Glutamatergic neuron (in vitro differentiated cells): ENCODE measurements at regions not wholly inside any gene's neighbourhood (a gene's known extent, or its start where the extent isn't known, plus 50 kb on each side); places are given as distances from the start of the nearest gene placed in this dataset.

Experiments used
- DNase-seq: peaks from one replicate; pipeline ENCODE4 v3.0.0; 2022
- H3K27ac Mint-ChIP-seq: one replicate; pipeline ENCODE4 v1.8.0; 2020; ENCODE audit warnings: mild to moderate bottlenecking, mixed read lengths, inconsistent platforms; ENCODE audit not compliant: unreplicated experiment
- H3K27me3 Mint-ChIP-seq: one replicate; pipeline ENCODE4 v1.8.0; 2020; ENCODE audit warnings: mild to moderate bottlenecking, moderate library complexity, mixed read lengths, inconsistent platforms; ENCODE audit not compliant: unreplicated experiment
- H3K36me3 Mint-ChIP-seq: one replicate; pipeline ENCODE4 v1.8.0; 2020; ENCODE audit warnings: mild to moderate bottlenecking, mixed read lengths, inconsistent platforms; ENCODE audit not compliant: unreplicated experiment
- H3K4me1 Mint-ChIP-seq: one replicate; pipeline ENCODE4 v1.8.0; 2020; ENCODE audit warnings: mild to moderate bottlenecking, low read depth, mixed read lengths, inconsistent platforms; ENCODE audit not compliant: unreplicated experiment
- H3K4me3 Mint-ChIP-seq: one replicate; pipeline ENCODE4 v1.8.0; 2020; ENCODE audit warnings: mild to moderate bottlenecking, mixed read lengths, inconsistent platforms; ENCODE audit not compliant: unreplicated experiment
- H3K9me3 Mint-ChIP-seq: one replicate; pipeline ENCODE4 v1.8.0; 2020; ENCODE audit warnings: mild to moderate bottlenecking, moderate library complexity, mixed read lengths, inconsistent platforms; ENCODE audit not compliant: unreplicated experiment
- TF ChIP-seq, protein P1 (sequence below): fragments of 200-600 bp; sonication (generic); IDR thresholded peaks from one replicate; pipeline ENCODE4 v1.5.0; 2021; ENCODE audit not compliant: partially characterized antibody, unreplicated experiment

DNA sequence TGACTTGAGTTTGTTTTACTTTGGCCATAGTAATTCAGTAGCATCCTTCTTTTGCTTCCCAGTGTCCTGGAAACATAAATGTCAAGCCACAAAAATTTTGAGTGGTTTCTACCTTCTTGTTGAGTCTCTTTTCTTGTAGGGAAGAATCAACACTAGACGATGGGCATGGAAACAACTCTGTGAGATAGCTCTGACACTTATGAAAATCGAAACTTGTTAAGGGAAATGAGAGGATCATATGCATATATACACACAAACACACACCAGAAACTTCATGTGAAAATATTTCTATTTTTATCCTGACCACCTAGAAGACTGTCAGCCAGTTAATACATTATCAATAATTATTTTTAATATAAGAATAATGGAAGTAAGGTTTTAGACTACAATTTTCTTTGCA lies 1247.3 kb upstream of the FLRT2 start:
- no peak overlapping the region for H3K4me3 Mint-ChIP-seq
- TF ChIP-seq, protein P1, sequence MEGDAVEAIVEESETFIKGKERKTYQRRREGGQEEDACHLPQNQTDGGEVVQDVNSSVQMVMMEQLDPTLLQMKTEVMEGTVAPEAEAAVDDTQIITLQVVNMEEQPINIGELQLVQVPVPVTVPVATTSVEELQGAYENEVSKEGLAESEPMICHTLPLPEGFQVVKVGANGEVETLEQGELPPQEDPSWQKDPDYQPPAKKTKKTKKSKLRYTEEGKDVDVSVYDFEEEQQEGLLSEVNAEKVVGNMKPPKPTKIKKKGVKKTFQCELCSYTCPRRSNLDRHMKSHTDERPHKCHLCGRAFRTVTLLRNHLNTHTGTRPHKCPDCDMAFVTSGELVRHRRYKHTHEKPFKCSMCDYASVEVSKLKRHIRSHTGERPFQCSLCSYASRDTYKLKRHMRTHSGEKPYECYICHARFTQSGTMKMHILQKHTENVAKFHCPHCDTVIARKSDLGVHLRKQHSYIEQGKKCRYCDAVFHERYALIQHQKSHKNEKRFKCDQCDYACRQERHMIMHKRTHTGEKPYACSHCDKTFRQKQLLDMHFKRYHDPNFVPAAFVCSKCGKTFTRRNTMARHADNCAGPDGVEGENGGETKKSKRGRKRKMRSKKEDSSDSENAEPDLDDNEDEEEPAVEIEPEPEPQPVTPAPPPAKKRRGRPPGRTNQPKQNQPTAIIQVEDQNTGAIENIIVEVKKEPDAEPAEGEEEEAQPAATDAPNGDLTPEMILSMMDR, result no peak
- H3K27me3 Mint-ChIP-seq, result no peaks in the 10 kb centered on the region
- H3K9me3 Mint-ChIP-seq, result no peaks in the 10 kb centered on the region
- no peaks in the 10 kb centered on the region for H3K36me3 Mint-ChIP-seq
- no peak for DNase-seq
- no peaks in the 10 kb centered on the region for H3K4me1 Mint-ChIP-seq
- no peak overlapping the region for H3K27ac Mint-ChIP-seq

GRCh38 chr14:84288781-84289180 lies 1241.2 kb upstream of the FLRT2 start:
- TF ChIP-seq, protein P1, result peak; percentile 39
- Mint-ChIP-seq H3K9me3 (no peaks in the 10 kb centered on the region), H3K4me3 (no peak overlapping the region), H3K27ac (no peak overlapping the region), H3K36me3 (no peaks in the 10 kb centered on the region), H3K4me1 (no peaks in the 10 kb centered on the region), H3K27me3 (no peaks in the 10 kb centered on the region)
- DNase-seq, result no peak

DNA sequence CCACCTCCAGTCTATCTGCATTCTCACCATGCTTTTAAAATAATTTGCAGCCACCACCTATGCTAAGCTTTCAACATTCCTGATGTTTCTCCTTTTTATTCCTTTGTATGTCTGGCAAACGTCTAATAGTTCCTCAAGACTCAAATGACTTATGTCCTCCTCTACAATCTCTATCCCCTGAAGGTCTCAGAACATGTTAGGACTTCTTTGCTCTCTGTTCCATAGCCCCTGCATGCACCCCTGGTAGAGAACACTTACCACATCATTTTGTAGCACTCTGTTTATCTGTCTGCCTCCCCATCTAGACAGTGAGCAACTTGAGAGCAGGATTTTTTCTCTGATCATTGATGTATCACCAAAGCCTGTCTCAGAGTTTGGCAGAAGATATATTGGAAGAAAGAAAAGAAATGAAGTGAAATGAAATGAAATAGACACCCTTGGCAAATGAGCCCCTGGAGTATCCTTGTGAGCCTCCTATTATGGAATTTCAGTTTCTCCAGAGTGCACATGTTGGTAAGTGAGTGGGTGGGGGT lies 1231.2 kb upstream of the FLRT2 start:
- H3K27ac Mint-ChIP-seq, result no peak overlapping the region
- H3K4me3 Mint-ChIP-seq, result no peak overlapping the region
- no peak for DNase-seq
- H3K4me1 Mint-ChIP-seq, result peaks cover 5% of the 10 kb centered on the region
- no peaks in the 10 kb centered on the region for H3K36me3 Mint-ChIP-seq
- no peaks in the 10 kb centered on the region for H3K9me3 Mint-ChIP-seq
- no peaks in the 10 kb centered on the region for H3K27me3 Mint-ChIP-seq
- TF ChIP-seq, protein P1, result no peak

GRCh38 chr14:84303140-84303539 lies 1226.8 kb upstream of the FLRT2 start:
- TF ChIP-seq, protein P1, result no peak
- Mint-ChIP-seq H3K4me3 (no peak overlapping the region), H3K27ac (no peak overlapping the region), H3K4me1 (peaks cover 5% of the 10 kb centered on the region), H3K9me3 (no peaks in the 10 kb centered on the region), H3K36me3 (peaks cover 11% of the 10 kb centered on the region), H3K27me3 (no peaks in the 10 kb centered on the region)
- no peak for DNase-seq

DNA sequence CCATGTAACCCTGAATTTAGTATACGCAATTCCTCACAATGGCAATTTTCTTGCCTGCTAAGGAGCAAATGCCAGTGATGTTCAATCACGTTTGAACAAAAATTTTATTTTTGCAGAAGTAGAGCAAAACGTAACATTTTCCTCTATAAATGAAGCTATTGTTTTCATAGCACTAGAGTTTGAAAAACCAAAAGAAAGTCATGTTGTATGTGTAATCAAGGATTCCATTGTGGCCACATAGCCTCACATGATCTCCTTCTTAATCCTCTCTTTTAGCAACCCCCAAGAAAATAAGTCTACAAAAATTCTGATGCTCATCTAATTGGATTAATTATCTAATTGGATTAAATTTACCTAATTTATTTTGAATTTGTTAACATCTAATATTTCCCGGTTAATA lies 1217.4 kb upstream of the FLRT2 start:
- Mint-ChIP-seq H3K27me3 (no peaks in the 10 kb centered on the region), H3K36me3 (peaks cover 4% of the 10 kb centered on the region), H3K4me3 (no peak overlapping the region), H3K27ac (no peak overlapping the region), H3K4me1 (no peaks in the 10 kb centered on the region), H3K9me3 (no peaks in the 10 kb centered on the region)
- TF ChIP-seq, protein P1, result no peak
- DNase-seq, result no peak
